ENCODE measurements at regions not wholly inside any gene's neighbourhood (a gene's known extent, or its start where the extent isn't known, plus 50 kb on each side); places are given as distances from the start of the nearest gene placed in this dataset.

DNA sequence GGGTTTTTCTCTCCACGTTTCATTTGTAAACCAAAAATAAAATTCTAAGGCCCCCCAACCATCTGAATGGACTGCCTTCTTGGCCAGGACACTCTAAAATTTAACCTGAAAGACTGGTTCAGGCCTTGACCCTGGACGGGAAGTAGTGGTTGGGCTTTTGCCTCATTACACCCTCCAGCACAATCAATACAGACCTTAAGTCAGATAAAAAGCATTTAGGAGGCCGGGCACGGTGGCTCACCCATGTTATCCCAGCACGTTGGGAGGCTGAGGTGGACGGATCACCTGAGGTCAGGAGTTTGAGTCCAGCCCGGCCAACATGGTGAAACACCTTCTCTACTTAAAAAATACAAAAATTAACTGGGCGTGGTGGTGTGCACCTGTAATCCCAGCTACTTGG, 91.6 kb upstream of the PPP1R26 start:
- TF ChIP-seq POLR2A (IDR thresholded peaks at IDR 0.05) (no peak), EP300 (IDR thresholded peaks at IDR 0.05) (no peak), CTCF (IDR thresholded peaks at IDR 0.05) (no peak), POLR2AphosphoS5 (IDR thresholded peaks at IDR 0.05) (no peak)
- Histone ChIP-seq H3K36me3 (no peaks in the 10 kb centered on the region), H3K27ac (no peak overlapping the region), H3K27me3 (peaks cover 43% of the 10 kb centered on the region), H3K4me3 (no peak overlapping the region), H3K4me1 (no peaks in the 10 kb centered on the region), H3K9me3 (no peaks in the 10 kb centered on the region)
- 79% methylated on average over 4 of the region's 8 CpGs; no CpG with 5 or more reads in 1 of the 2 donors for WGBS, 2 donors (ENCODE audit: low coverage in 1 of 2)
- ATAC-seq: no peak

- peaks cover 43% of the 10 kb centered on the region for H3K27me3 ChIP-seq
- H3K4me3 ChIP-seq: no peak overlapping the region
- H3K27ac ChIP-seq: no peak overlapping the region
- ATAC-seq: no peak
- TF ChIP-seq POLR2A (IDR thresholded peaks at IDR 0.05) (no peak), POLR2AphosphoS5 (IDR thresholded peaks at IDR 0.05) (no peak), CTCF (IDR thresholded peaks at IDR 0.05) (no peak), EP300 (IDR thresholded peaks at IDR 0.05) (no peak)
- no peaks in the 10 kb centered on the region for H3K36me3 ChIP-seq
- WGBS, 2 donors (ENCODE audit: low coverage in 1 of 2): 62 to 77% methylated on average over 2 to 3 of the region's 8 CpGs
- H3K4me1 ChIP-seq: no peaks in the 10 kb centered on the region
- no peaks in the 10 kb centered on the region for H3K9me3 ChIP-seq
These were observed 91.1 kb upstream of the PPP1R26 start for GRCh38 chr9:135388530-135388929.

DNA sequence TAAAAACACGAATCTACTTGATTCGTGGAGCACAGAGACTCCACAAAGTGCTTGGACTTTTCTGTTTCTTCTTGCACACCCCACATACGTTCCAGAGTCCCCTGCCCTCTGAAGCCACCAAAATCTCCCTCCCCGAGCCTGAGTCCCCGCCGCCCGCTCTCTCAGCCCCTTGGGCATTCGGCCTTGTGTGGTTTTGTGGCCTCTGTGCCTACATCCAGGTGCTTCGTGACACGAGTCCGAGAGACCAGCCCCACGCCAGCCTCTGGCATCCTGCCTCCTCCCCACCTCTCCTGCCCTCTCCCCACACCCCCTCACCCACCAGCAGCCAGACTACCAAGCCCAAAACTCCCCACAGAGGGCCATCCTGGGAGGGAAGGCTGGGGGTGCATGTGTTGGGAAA, 87.8 kb upstream of the PPP1R26 start:
- Histone ChIP-seq H3K4me3 (no peak overlapping the region), H3K27ac (no peak overlapping the region), H3K9me3 (peaks cover 0 to 11% (median 0%) of the 10 kb centered on the region in 3 donors), H3K27me3 (peaks cover 48% of the 10 kb centered on the region), H3K36me3 (no peaks in the 10 kb centered on the region), H3K4me1 (no peaks in the 10 kb centered on the region)
- 74% methylated on average over 8 of the region's 12 CpGs; no CpG with 5 or more reads in 1 of the 2 donors for WGBS, 2 donors (ENCODE audit: low coverage in 1 of 2)
- no peak for TF ChIP-seq POLR2AphosphoS5 (IDR thresholded peaks at IDR 0.05)
- no peak for TF ChIP-seq CTCF (IDR thresholded peaks at IDR 0.05)
- TF ChIP-seq EP300 (IDR thresholded peaks at IDR 0.05): no peak
- no peak for TF ChIP-seq POLR2A (IDR thresholded peaks at IDR 0.05)
- ATAC-seq: no peak

- no peaks in the 10 kb centered on the region for H3K36me3 ChIP-seq
- 40% methylated on average over 1 of the region's 9 CpGs; no CpG with 5 or more reads in 1 of the 2 donors for WGBS, 2 donors (ENCODE audit: low coverage in 1 of 2)
- H3K4me3 ChIP-seq: no peak overlapping the region
- peaks cover 55% of the 10 kb centered on the region for H3K27me3 ChIP-seq
- H3K9me3 ChIP-seq: peaks cover 0 to 12% (median 0%) of the 10 kb centered on the region in 3 donors
- TF ChIP-seq EP300 (IDR thresholded peaks at IDR 0.05) (no peak), POLR2A (IDR thresholded peaks at IDR 0.05) (no peak), POLR2AphosphoS5 (IDR thresholded peaks at IDR 0.05) (no peak), CTCF (IDR thresholded peaks at IDR 0.05) (no peak)
- H3K4me1 ChIP-seq: no peaks in the 10 kb centered on the region
- no peak overlapping the region for H3K27ac ChIP-seq
- ATAC-seq: no peak
These were observed 87.1 kb upstream of the PPP1R26 start for GRCh38 chr9:135392511-135392910.

DNA sequence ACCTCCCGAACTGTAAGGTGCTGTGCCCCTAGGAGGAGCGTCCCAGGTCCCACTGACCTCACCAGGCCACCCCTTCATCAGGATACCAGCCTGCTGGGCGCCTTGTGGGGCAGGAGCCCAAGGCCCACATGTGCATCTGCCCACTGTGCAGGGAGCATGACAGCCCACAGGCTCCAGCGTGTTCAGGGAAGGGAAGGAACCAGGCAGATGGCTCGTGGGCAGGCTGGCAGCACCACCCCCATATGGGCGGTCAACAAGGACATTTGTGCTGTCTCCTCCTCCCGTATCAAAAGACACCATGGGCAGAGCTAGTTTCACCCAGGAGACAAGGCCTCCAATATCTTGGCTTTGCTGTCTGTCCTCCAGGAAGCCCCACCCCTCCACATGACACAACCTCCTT, 85.5 kb upstream of the PPP1R26 start:
- WGBS, 2 donors (ENCODE audit: low coverage in 1 of 2): 82% methylated on average over 2 of the region's 7 CpGs; no CpG with 5 or more reads in 1 of the 2 donors
- no peaks in the 10 kb centered on the region for H3K4me1 ChIP-seq
- peaks cover 66% of the 10 kb centered on the region for H3K27me3 ChIP-seq
- no peak overlapping the region for H3K27ac ChIP-seq
- no peak for TF ChIP-seq EP300 (IDR thresholded peaks at IDR 0.05)
- no peak for TF ChIP-seq POLR2AphosphoS5 (IDR thresholded peaks at IDR 0.05)
- TF ChIP-seq POLR2A (IDR thresholded peaks at IDR 0.05): no peak
- TF ChIP-seq CTCF (IDR thresholded peaks at IDR 0.05): no peak
- H3K9me3 ChIP-seq: peaks cover 0 to 12% (median 0%) of the 10 kb centered on the region in 3 donors
- H3K36me3 ChIP-seq: no peaks in the 10 kb centered on the region
- ATAC-seq: no peak
- H3K4me3 ChIP-seq: no peak overlapping the region
